ENCODE measurements at regions not wholly inside any gene's neighbourhood (a gene's known extent, or its start where the extent isn't known, plus 50 kb on each side); places are given as distances from the start of the nearest gene placed in this dataset.

DNA sequence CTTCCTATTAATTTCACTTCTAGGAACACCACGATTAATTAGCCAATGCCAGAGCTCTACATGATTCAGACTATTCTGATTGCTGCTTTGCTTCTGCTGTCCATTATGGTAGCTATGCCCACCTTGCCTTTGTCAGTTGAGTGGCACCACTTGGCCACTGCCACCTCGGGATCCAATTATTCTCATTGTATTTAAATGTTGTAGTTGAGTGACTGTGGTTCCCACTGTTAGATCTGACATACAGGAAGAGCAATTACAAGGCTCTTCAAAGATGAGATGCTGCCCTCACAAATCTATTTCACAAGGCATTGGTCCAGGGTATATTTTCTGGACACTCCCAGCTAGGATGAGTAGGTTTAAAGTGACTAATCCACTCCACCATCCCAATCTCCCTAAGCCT, 864.5 kb upstream of the EDIL3 start:
- ATAC-seq (no peak), DNase-seq (ENCODE audit: low spot score) (no peak), FAIRE-seq (no peak)
- no peaks in the 10 kb centered on the region for H3K36me3 ChIP-seq (replicated peaks in 1 of 2; ENCODE audit: control insufficient read depth in 1 of 2, insufficient read depth in 2 of 2, low read length in 2 of 2)
- intact Hi-C loops (cut with micrococcal nuclease; ENCODE audit: unreplicated experiment): no loop called here
- ChIA-PET POLR2A (no interaction called here), CTCF (ENCODE audit: low intra/inter-chr PET ratio, low total read pairs) (no interaction called here)
- 0% methylated on average over 2 of the region's 2 CpGs for WGBS (ENCODE audit: low lambda C conversion rate)
- no peaks in the 10 kb centered on the region for H4K20me1 ChIP-seq (ENCODE audit: insufficient read depth, low read length)
- in situ Hi-C loops (cut with HindIII; ENCODE audit: extremely low pct_ligation_motif_present, low pct_unique_long_range_greater_than_20kb): no loop called here
- H3K9ac ChIP-seq (ENCODE audit: insufficient read depth, low read depth, low read length): no peak overlapping the region
- H2AFZ ChIP-seq (ENCODE audit: low read length): no peak overlapping the region
- no TSS peak for BruUV-seq (replicated peaks)
- H3K27me3 ChIP-seq (ENCODE audit: control insufficient read depth in 1 of 2, insufficient read depth in 2 of 2, low read length in 2 of 2): no peaks in the 10 kb centered on the region
- H3K4me1 ChIP-seq (ENCODE audit: insufficient read depth, low read length): no peaks in the 10 kb centered on the region
- no peak overlapping the region for H3K27ac ChIP-seq (ENCODE audit: extremely low read length, insufficient read depth, low read length)
- TF ChIP-seq ZNF75D (CRISPR knock-in tag; IDR thresholded peaks at IDR 0.05; ENCODE audit: borderline replicate concordance): no peak
- no peak for TF ChIP-seq ZNF432 (CRISPR knock-in tag; IDR thresholded peaks at IDR 0.05; ENCODE audit: borderline replicate concordance)
- TF ChIP-seq HDAC6 (IDR thresholded peaks at IDR 0.05; ENCODE audit: low read depth, low read length): no peak
- no peak for TF ChIP-seq AGO2 (optimal IDR thresholded peaks at IDR 0.05; ENCODE audit: low read depth, low read length)
- TF ChIP-seq ZNF839 (CRISPR knock-in tag; IDR thresholded peaks at IDR 0.05; ENCODE audit: borderline replicate concordance): no peak
- no peak for TF ChIP-seq ZNF263 (CRISPR knock-in tag; IDR thresholded peaks at IDR 0.05)
- no peak for TF ChIP-seq ZNF83 (CRISPR knock-in tag; IDR thresholded peaks at IDR 0.05; ENCODE audit: borderline replicate concordance)
- no peak for TF ChIP-seq TAF15 (IDR thresholded peaks at IDR 0.05; ENCODE audit: low read depth, low read length, poor library complexity, severe bottlenecking)
- TF ChIP-seq KAT8 (CRISPR knock-in tag; IDR thresholded peaks at IDR 0.05): no peak
- TF ChIP-seq RFX5 (IDR thresholded peaks at IDR 0.05; ENCODE audit: low read depth, low read length): no peak
- TF ChIP-seq PHF20 (CRISPR knock-in tag; IDR thresholded peaks at IDR 0.05): no peak
- TF ChIP-seq ARID2 (CRISPR knock-in tag; IDR thresholded peaks at IDR 0.05; ENCODE audit: borderline replicate concordance): no peak
- TF ChIP-seq SRF (IDR thresholded peaks at IDR 0.05; ENCODE audit: low read depth, low read length): no peak
- TF ChIP-seq, protein P1, sequence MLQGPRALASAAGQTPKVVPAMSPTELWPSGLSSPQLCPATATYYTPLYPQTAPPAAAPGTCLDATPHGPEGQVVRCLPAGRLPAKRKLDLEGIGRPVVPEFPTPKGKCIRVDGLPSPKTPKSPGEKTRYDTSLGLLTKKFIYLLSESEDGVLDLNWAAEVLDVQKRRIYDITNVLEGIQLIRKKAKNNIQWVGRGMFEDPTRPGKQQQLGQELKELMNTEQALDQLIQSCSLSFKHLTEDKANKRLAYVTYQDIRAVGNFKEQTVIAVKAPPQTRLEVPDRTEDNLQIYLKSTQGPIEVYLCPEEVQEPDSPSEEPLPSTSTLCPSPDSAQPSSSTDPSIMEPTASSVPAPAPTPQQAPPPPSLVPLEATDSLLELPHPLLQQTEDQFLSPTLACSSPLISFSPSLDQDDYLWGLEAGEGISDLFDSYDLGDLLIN (CRISPR knock-in tag; IDR thresholded peaks at IDR 0.05; ENCODE audit: borderline replicate concordance): no peak
- TF ChIP-seq HOXA3 (CRISPR knock-in tag; IDR thresholded peaks at IDR 0.05): no peak
- TF ChIP-seq, protein P2, sequence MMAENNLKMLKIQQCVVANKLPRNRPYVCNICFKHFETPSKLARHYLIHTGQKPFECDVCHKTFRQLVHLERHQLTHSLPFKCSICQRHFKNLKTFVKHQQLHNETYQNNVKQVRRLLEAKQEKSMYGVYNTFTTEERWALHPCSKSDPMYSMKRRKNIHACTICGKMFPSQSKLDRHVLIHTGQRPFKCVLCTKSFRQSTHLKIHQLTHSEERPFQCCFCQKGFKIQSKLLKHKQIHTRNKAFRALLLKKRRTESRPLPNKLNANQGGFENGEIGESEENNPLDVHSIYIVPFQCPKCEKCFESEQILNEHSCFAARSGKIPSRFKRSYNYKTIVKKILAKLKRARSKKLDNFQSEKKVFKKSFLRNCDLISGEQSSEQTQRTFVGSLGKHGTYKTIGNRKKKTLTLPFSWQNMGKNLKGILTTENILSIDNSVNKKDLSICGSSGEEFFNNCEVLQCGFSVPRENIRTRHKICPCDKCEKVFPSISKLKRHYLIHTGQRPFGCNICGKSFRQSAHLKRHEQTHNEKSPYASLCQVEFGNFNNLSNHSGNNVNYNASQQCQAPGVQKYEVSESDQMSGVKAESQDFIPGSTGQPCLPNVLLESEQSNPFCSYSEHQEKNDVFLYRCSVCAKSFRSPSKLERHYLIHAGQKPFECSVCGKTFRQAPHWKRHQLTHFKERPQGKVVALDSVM (CRISPR knock-in tag; IDR thresholded peaks at IDR 0.05): no peak
- H3K4me3 ChIP-seq (replicated peaks in 1 of 3; ENCODE audit: insufficient read depth in 1 of 3, low read depth in 2 of 3, low read length in 3 of 3): no peak overlapping the region
- H3K79me2 ChIP-seq (ENCODE audit: insufficient read depth, low read length): no peaks in the 10 kb centered on the region
- H3K9me3 ChIP-seq (ENCODE audit: low read length): no peaks in the 10 kb centered on the region
- no peak overlapping the region for H3K4me2 ChIP-seq (ENCODE audit: low read depth, low read length)

Measured in HepG2 (cell line).